Cardiac fibroblast (primary cell): ENCODE measurements at regions not wholly inside any gene's neighbourhood (a gene's known extent, or its start where the extent isn't known, plus 50 kb on each side); places are given as distances from the start of the nearest gene placed in this dataset.
A peak's percentile ranks its signal among the peaks of the same experiment; 100 is the strongest.

ENCODE experiments used
- DNase-seq, 2 donors: peaks; one replicate each; pipeline versions ENCODE4 v3.0.0 to v3.0.0-alpha.2; 2010; ENCODE audit warnings: low read depth in 2 of 2
- H3K4me3 ChIP-seq, 2 donors: replicated peaks in 1 of 2; 1 replicate in 1 of 2; 2 replicates in 1 of 2; pipeline ENCODE4 v1.5.1; 2011; ENCODE audit warnings: low read depth in 2 of 2, low read length in 2 of 2, mild to moderate bottlenecking in 2 of 2, moderate library complexity in 1 of 2
- TF ChIP-seq, protein P1 (sequence below): IDR thresholded peaks from one replicate; pipeline ENCODE4 v1.5.1; 2011; ENCODE audit warnings: low read depth, mild to moderate bottlenecking, low read length, inconsistent platforms

DNA sequence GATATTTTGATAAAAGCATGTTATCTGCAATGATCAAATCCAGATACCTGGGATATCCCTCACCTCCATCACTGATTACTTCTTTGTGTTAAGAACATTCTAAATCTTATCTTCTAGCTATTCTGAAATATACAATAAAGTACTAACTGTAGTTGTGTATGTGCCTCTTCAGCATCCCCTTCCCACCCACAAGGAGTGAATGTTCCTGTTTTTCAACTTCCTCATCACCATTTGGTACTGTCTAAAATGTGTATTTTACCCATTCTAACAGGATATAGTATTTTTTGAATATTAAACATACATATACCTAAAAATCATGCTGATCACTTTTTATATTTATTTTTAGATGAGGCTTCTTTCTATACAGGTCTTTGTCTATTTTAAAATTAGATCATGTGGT is 1252.6 kb downstream of the TMEM121 start:
- TF ChIP-seq, protein P1, sequence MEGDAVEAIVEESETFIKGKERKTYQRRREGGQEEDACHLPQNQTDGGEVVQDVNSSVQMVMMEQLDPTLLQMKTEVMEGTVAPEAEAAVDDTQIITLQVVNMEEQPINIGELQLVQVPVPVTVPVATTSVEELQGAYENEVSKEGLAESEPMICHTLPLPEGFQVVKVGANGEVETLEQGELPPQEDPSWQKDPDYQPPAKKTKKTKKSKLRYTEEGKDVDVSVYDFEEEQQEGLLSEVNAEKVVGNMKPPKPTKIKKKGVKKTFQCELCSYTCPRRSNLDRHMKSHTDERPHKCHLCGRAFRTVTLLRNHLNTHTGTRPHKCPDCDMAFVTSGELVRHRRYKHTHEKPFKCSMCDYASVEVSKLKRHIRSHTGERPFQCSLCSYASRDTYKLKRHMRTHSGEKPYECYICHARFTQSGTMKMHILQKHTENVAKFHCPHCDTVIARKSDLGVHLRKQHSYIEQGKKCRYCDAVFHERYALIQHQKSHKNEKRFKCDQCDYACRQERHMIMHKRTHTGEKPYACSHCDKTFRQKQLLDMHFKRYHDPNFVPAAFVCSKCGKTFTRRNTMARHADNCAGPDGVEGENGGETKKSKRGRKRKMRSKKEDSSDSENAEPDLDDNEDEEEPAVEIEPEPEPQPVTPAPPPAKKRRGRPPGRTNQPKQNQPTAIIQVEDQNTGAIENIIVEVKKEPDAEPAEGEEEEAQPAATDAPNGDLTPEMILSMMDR = no peak
- no peak for DNase-seq
- H3K4me3 ChIP-seq = no peak overlapping the region

DNA sequence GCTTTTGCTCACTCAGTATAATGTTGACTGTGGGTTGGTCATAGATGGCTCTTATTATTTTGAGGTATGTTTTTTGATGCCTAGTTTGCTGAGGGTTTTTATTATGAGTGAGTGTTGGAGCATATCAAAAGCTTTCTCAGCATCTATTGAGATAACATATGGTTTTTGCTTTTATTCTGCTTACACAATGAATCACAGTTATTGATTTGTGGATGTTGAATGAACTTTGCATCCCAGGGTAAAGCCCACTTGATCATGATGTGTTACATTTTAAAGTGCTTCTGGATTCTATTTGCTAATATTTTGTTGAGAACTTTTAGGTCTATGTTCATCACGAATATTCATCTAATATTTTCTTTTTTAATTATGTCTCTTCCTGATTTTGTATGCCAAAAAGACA is 1260.3 kb downstream of the TMEM121 start:
- no peak overlapping the region for H3K4me3 ChIP-seq
- no peak for DNase-seq
- TF ChIP-seq, protein P1 = no peak

DNA sequence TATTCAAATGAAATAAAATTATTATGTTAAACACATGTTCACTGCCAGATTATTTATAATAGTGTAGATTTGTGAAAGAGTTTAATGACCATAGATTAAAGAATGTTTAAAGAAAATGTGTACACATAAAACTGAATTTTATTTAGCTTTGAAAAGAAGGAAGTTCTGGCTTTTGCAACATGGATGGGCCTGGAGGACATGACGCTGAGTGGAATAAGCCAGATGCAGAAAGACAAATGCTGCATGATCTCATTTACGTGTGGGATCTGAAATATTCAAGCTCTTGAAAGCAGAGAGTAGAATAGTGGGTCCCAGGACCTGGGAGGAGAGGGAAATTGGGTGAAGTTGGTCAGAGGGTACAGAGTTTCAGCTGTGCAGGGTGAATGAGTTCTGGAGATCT is 1261.2 kb downstream of the TMEM121 start:
- no peak overlapping the region for H3K4me3 ChIP-seq
- DNase-seq = no peak
- TF ChIP-seq, protein P1 = no peak

DNA sequence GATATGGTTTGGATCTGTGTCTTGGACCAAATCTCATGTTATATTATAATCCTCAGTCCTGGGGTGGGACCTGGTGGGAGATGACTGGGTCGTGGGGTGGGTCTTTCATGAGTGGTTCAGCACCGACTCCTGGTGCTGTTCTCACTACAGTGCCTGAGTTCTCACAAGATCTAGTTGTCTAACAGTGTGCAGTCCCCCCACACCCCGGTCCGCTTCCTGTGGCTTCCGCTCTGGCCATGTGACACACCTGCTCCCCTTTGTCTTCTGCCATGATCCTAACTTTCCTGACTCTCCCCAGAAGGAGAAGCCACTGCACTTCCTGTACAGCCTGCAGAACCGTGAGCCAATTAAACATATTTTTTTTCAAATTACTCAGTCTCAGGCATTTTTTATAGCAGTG is 1262.2 kb downstream of the TMEM121 start:
- no peak overlapping the region for H3K4me3 ChIP-seq
- TF ChIP-seq, protein P1 = no peak
- no peak for DNase-seq

DNA sequence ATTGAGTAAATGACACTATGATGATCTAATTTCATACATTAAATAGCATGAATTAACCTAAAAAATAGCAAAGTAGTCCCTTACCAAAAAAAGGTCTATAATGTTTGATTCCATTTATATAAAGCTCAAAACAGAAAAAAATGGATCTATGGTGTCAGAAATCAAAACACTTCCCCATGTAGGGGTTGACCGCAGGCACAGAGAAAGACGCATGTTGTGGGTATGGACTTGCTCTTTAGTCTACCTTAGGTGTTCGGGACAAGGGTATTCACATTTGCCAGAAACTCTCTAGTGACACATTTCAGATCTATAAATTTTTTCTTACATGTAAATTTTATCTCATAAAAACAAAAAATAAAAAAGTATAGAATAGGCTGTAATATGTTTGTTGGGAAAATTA is 1262.9 kb downstream of the TMEM121 start:
- no peak for DNase-seq
- TF ChIP-seq, protein P1 = no peak
- no peak overlapping the region for H3K4me3 ChIP-seq

DNA sequence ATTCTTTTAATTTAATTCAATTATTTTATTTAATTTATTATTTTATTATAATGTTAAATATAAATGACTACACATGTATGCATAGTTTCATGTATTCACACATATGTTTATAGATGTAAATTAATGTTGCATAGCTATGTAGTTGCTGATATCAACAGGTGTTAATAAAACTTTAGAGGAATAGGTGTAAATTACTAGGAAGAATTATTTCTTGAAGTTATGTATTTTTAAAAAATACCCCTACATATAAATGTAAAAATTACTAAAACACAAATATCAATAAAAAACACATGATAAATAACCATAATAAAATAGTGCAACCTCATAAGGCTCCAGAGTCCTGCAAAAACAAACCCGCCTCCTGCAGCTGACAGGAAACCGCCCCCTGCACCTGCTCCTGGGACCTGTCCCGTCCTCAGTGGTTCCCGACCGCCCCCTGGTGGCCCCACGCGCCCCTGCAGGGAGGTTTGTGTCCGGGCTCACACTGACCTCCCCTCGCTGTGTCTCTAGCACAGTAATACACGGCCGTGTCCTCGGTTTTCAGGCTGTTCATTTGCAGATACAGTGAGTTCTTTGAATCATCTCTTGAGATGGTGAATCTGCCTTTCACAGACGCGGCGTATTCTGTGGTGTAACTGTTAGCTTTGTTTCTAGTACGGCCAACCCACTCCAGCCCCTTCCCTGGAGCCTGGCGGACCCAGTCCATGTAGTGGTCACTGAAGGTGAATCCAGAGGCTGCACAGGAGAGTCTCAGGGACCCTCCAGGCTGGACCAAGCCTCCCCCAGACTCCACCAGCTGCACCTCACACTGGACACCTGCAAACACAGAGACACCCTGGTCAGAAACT is 1264.0 kb downstream of the TMEM121 start:
- TF ChIP-seq, protein P1 = peak; percentile 61
- DNase-seq = peak in 1 of 2 donors; percentile 15

More for the DNA sequence above, 1264.0 kb downstream of the TMEM121 start:
- no peak overlapping the region for H3K4me3 ChIP-seq
